GM21619 (cell line): ENCODE measurements at regions not wholly inside any gene's neighbourhood (a gene's known extent, or its start where the extent isn't known, plus 50 kb on each side); places are given as distances from the start of the nearest gene placed in this dataset.
"Not testable (repeated sequence)": the region's sequence is repeated elsewhere in the genome, so short reads cannot be mapped to it uniquely, and the experiment has no call there.

Experiments
- ATAC-seq: cut with Tn5 transposase; IDR thresholded peaks from one replicate; pipeline ENCODE4 v1.9.1; 2021; ENCODE audit not compliant: unreplicated experiment

GRCh38 chr10:5576780-5577624 lies 52.2 kb downstream of the CALML3 start:
- no peak for ATAC-seq

GRCh38 chr10:5580038-5580428 lies 55.3 kb downstream of the CALML3 start:
- ATAC-seq, result not testable (repeated sequence)

GRCh38 chr10:5581670-5582566 lies 57.2 kb downstream of the CALML3 start:
- peak; percentile 42 for ATAC-seq

GRCh38 chr10:5582736-5583135 lies 58.0 kb downstream of the CALML3 start:
- ATAC-seq, result no peak

GRCh38 chr10:5583525-5584175 lies 58.9 kb downstream of the CALML3 start:
- peak; percentile 49 for ATAC-seq

GRCh38 chr10:5584895-5585516 lies 60.2 kb downstream of the CALML3 start:
- ATAC-seq, result peak; percentile 49

- no peak for ATAC-seq
Observed at GRCh38 chr10:5585517-5586206, 60.9 kb downstream of the CALML3 start.

- no peak for ATAC-seq
Observed at GRCh38 chr10:5587151-5588079, 62.7 kb downstream of the CALML3 start.

- no peak for ATAC-seq
Observed at GRCh38 chr10:5588080-5588453, 63.3 kb downstream of the CALML3 start.

GRCh38 chr10:5588603-5589002 lies 63.8 kb downstream of the CALML3 start:
- ATAC-seq, result no peak
